Activated CD4-positive, alpha-beta T cell treated with anti-CD3 and anti-CD28 coated beads, Interleukin-2, amount 10 ng/mL, durations not matched to agents 7 days and 5 days (primary cell): ENCODE measurements at regions not wholly inside any gene's neighbourhood (a gene's known extent, or its start where the extent isn't known, plus 50 kb on each side); places are given as distances from the start of the nearest gene placed in this dataset.
"Not testable (repeated sequence)": the region's sequence is repeated elsewhere in the genome, so short reads cannot be mapped to it uniquely, and the experiment has no call there.

Source experiments
- CTCF ChIA-PET: fragments of 350-600 bp; sonication (Branson Sonifier 250); formaldehyde crosslinking; loops from one replicate; lab custom pipeline; 2021; ENCODE audit warnings: antibody characterized with exemption; lab: Charles Lee
- POLR2A ChIA-PET: fragments of 350-600 bp; sonication (Branson Sonifier 250); formaldehyde crosslinking; loops from one replicate; lab custom pipeline; 2021; ENCODE audit warnings: antibody characterized with exemption; lab: Charles Lee
- DNase-seq: peaks from one replicate; pipeline ENCODE4 v3.0.0-alpha.2; 2020
- H3K27ac Mint-ChIP-seq: one replicate; pipeline ENCODE4 v1.8.0; 2021; ENCODE audit warnings: mild to moderate bottlenecking, moderate library complexity, mixed read lengths
- H3K27me3 Mint-ChIP-seq: one replicate; pipeline ENCODE4 v1.8.0; 2021; ENCODE audit warnings: mixed read lengths
- H3K36me3 Mint-ChIP-seq: one replicate; pipeline ENCODE4 v1.8.0; 2021; ENCODE audit warnings: low read depth, mixed read lengths
- H3K4me1 Mint-ChIP-seq: one replicate; pipeline ENCODE4 v1.8.0; 2021; ENCODE audit warnings: mixed read lengths
- H3K4me3 Mint-ChIP-seq: one replicate; pipeline ENCODE4 v1.8.0; 2021; ENCODE audit warnings: mild to moderate bottlenecking, moderate library complexity, mixed read lengths
- H3K9me3 Mint-ChIP-seq: one replicate; pipeline ENCODE4 v1.8.0; 2021; ENCODE audit warnings: mixed read lengths

GRCh38 chr19:41495589-41495988 is 52.6 kb downstream of the ERICH4 start:
- no peak for DNase-seq
- no peaks in the 10 kb centered on the region for H3K9me3 Mint-ChIP-seq
- POLR2A ChIA-PET: no interaction called here
- H3K36me3 Mint-ChIP-seq: no peaks in the 10 kb centered on the region
- H3K4me3 Mint-ChIP-seq: no peak overlapping the region
- no peak overlapping the region for H3K27ac Mint-ChIP-seq
- peaks cover 16% of the 10 kb centered on the region for H3K27me3 Mint-ChIP-seq
- H3K4me1 Mint-ChIP-seq: no peaks in the 10 kb centered on the region
- CTCF ChIA-PET: no interaction called here

GRCh38 chr19:41499899-41500298 is 56.9 kb downstream of the ERICH4 start:
- H3K4me1 Mint-ChIP-seq: peaks cover 3% of the 10 kb centered on the region
- no peak overlapping the region for H3K27ac Mint-ChIP-seq
- no peaks in the 10 kb centered on the region for H3K9me3 Mint-ChIP-seq
- no peak overlapping the region for H3K4me3 Mint-ChIP-seq
- H3K36me3 Mint-ChIP-seq: no peaks in the 10 kb centered on the region
- ChIA-PET POLR2A (no interaction called here), CTCF (no interaction called here)
- no peak for DNase-seq
- H3K27me3 Mint-ChIP-seq: peaks cover 23% of the 10 kb centered on the region

GRCh38 chr19:41500443-41500842 is 57.5 kb downstream of the ERICH4 start:
- Mint-ChIP-seq H3K9me3 (no peaks in the 10 kb centered on the region), H3K27ac (no peak overlapping the region), H3K4me1 (peaks cover 3% of the 10 kb centered on the region), H3K27me3 (peaks cover 23% of the 10 kb centered on the region), H3K36me3 (no peaks in the 10 kb centered on the region), H3K4me3 (no peak overlapping the region)
- DNase-seq: no peak
- ChIA-PET CTCF (no interaction called here), POLR2A (no interaction called here)

- POLR2A ChIA-PET: no interaction called here
Observed at GRCh38 chr19:41501854-41502253, 58.9 kb downstream of the ERICH4 start.

GRCh38 chr19:41505105-41505504 is 62.1 kb downstream of the ERICH4 start:
- H3K4me1 Mint-ChIP-seq: peaks cover 3% of the 10 kb centered on the region
- H3K9me3 Mint-ChIP-seq: no peaks in the 10 kb centered on the region
- no peak overlapping the region for H3K4me3 Mint-ChIP-seq
- H3K27ac Mint-ChIP-seq: no peak overlapping the region
- no peaks in the 10 kb centered on the region for H3K36me3 Mint-ChIP-seq
- ChIA-PET CTCF (no interaction called here), POLR2A (no interaction called here)
- peaks cover 20% of the 10 kb centered on the region for H3K27me3 Mint-ChIP-seq
- no peak for DNase-seq

More at GRCh38 chr19:41501854-41502253, 58.9 kb downstream of the ERICH4 start:
- Mint-ChIP-seq H3K4me3 (no peak overlapping the region), H3K4me1 (peaks cover 3% of the 10 kb centered on the region), H3K27me3 (peaks cover 30% of the 10 kb centered on the region), H3K36me3 (no peaks in the 10 kb centered on the region), H3K9me3 (no peaks in the 10 kb centered on the region), H3K27ac (no peak overlapping the region)
- CTCF ChIA-PET: no interaction called here
- DNase-seq: no peak

GRCh38 chr19:41510484-41510883 is 65.5 kb upstream of the CEACAM21 start:
- Mint-ChIP-seq H3K27me3 (peaks cover 13% of the 10 kb centered on the region), H3K9me3 (no peaks in the 10 kb centered on the region), H3K4me3 (no peak overlapping the region), H3K36me3 (no peaks in the 10 kb centered on the region), H3K4me1 (no peaks in the 10 kb centered on the region), H3K27ac (no peak overlapping the region)
- POLR2A ChIA-PET: no interaction called here
- no peak for DNase-seq
- CTCF ChIA-PET: no interaction called here

- Mint-ChIP-seq H3K27me3 (peaks cover 8% of the 10 kb centered on the region), H3K4me3 (no peak overlapping the region), H3K4me1 (peaks cover 7% of the 10 kb centered on the region), H3K36me3 (no peaks in the 10 kb centered on the region), H3K27ac (no peak overlapping the region), H3K9me3 (no peaks in the 10 kb centered on the region)
- no peak for DNase-seq
- ChIA-PET CTCF (no interaction called here), POLR2A (no interaction called here)
Observed at GRCh38 chr19:41511628-41512027, 64.3 kb upstream of the CEACAM21 start.

- Mint-ChIP-seq H3K27ac (no peak overlapping the region), H3K27me3 (peaks cover 22% of the 10 kb centered on the region), H3K4me1 (peaks cover 15% of the 10 kb centered on the region), H3K4me3 (no peak overlapping the region), H3K9me3 (no peaks in the 10 kb centered on the region), H3K36me3 (no peaks in the 10 kb centered on the region)
- no peak for DNase-seq
- ChIA-PET POLR2A (no interaction called here), CTCF (no interaction called here)
Observed at GRCh38 chr19:41515015-41515652, 60.8 kb upstream of the CEACAM21 start.

GRCh38 chr19:41516292-41517171 is 59.4 kb upstream of the CEACAM21 start:
- H3K9me3 Mint-ChIP-seq, H3K36me3 Mint-ChIP-seq, POLR2A ChIA-PET, H3K27ac Mint-ChIP-seq, H3K4me3 Mint-ChIP-seq, CTCF ChIA-PET: not testable (repeated sequence)
- DNase-seq: peak; percentile 16
- Mint-ChIP-seq H3K27me3 (peaks cover 32% of the 10 kb centered on the region), H3K4me1 (peaks cover 25% of the 10 kb centered on the region)

GRCh38 chr19:41518141-41518540 is 57.8 kb upstream of the CEACAM21 start:
- H3K27me3 Mint-ChIP-seq: peaks cover 37% of the 10 kb centered on the region
- no peak for DNase-seq
- H3K9me3 Mint-ChIP-seq: no peaks in the 10 kb centered on the region
- peaks cover 37% of the 10 kb centered on the region for H3K4me1 Mint-ChIP-seq
- ChIA-PET CTCF (no interaction called here), POLR2A (no interaction called here)
- no peaks in the 10 kb centered on the region for H3K36me3 Mint-ChIP-seq
- H3K27ac Mint-ChIP-seq: no peak overlapping the region
- no peak overlapping the region for H3K4me3 Mint-ChIP-seq

- H3K36me3 Mint-ChIP-seq, POLR2A ChIA-PET, H3K9me3 Mint-ChIP-seq: not testable (repeated sequence)
- CTCF ChIA-PET: interaction anchor here (0.6 to 0.8 kb wide), 2 partner anchors 10 to 34 kb away, joined by 3 read pairs; no protein-coding TSS in a partner anchor
- H3K4me3 Mint-ChIP-seq: peak overlapping the region; percentile 42
- peak overlapping the region; percentile 46 for H3K27ac Mint-ChIP-seq
- H3K27me3 Mint-ChIP-seq: peaks cover 43% of the 10 kb centered on the region
- peaks cover 33% of the 10 kb centered on the region for H3K4me1 Mint-ChIP-seq
- DNase-seq: peak; percentile 19
Observed at GRCh38 chr19:41521138-41521930, 54.6 kb upstream of the CEACAM21 start.

- H3K4me3 Mint-ChIP-seq: peak overlapping the region; percentile 72
- peaks cover 28% of the 10 kb centered on the region for H3K4me1 Mint-ChIP-seq
- DNase-seq: peak; percentile 27
- peak overlapping the region; percentile 82 for H3K27ac Mint-ChIP-seq
- ChIA-PET POLR2A (no interaction called here), CTCF (interaction anchor here (0.8 kb wide), 1 partner anchor 33 kb away, joined by 3 read pairs; no protein-coding TSS in a partner anchor)
- H3K27me3 Mint-ChIP-seq: peaks cover 48% of the 10 kb centered on the region
- H3K9me3 Mint-ChIP-seq: peaks cover under 1% of the 10 kb centered on the region
- no peaks in the 10 kb centered on the region for H3K36me3 Mint-ChIP-seq
Observed at GRCh38 chr19:41521931-41522555, 53.9 kb upstream of the CEACAM21 start.
